Fibroblast of villous mesenchyme (primary cell): ENCODE measurements at regions not wholly inside any gene's neighbourhood (a gene's known extent, or its start where the extent isn't known, plus 50 kb on each side); places are given as distances from the start of the nearest gene placed in this dataset.
"Not testable (repeated sequence)": the region's sequence is repeated elsewhere in the genome, so short reads cannot be mapped to it uniquely, and the experiment has no call there.

ENCODE experiments used
- DNase-seq: peaks from one replicate; pipeline ENCODE4 v3.0.0-alpha.2; 2010; ENCODE audit warnings: low read depth
- H3K4me3 ChIP-seq: 2 replicates; pipeline ENCODE4 v1.5.1; 2011; ENCODE audit warnings: low read depth, mild to moderate bottlenecking, low read length
- CTCF ChIP-seq: IDR thresholded peaks from 2 replicates; pipeline ENCODE4 v1.5.1; 2012; ENCODE audit warnings: low read depth, mild to moderate bottlenecking, low read length; ENCODE audit not compliant: insufficient read depth

- no peak overlapping the region for H3K4me3 ChIP-seq
- no peak for TF ChIP-seq CTCF
- no peak for DNase-seq
Measured at GRCh38 chr16:73399997-73400396, 352.1 kb upstream of the ZFHX3 start.

GRCh38 chr16:73399486-73399885 is 351.6 kb upstream of the ZFHX3 start:
- TF ChIP-seq CTCF: no peak
- DNase-seq: no peak
- no peak overlapping the region for H3K4me3 ChIP-seq

GRCh38 chr16:73398604-73399003 is 350.7 kb upstream of the ZFHX3 start:
- DNase-seq, H3K4me3 ChIP-seq: not testable (repeated sequence)

GRCh38 chr16:73396556-73396955 is 348.6 kb upstream of the ZFHX3 start:
- no peak for DNase-seq
- H3K4me3 ChIP-seq: no peak overlapping the region
- no peak for TF ChIP-seq CTCF

- no peak for TF ChIP-seq CTCF
- no peak for DNase-seq
- H3K4me3 ChIP-seq: no peak overlapping the region
Measured at GRCh38 chr16:73390936-73391335, 343.0 kb upstream of the ZFHX3 start.

GRCh38 chr16:73390491-73390890 is 342.6 kb upstream of the ZFHX3 start:
- TF ChIP-seq CTCF: no peak
- DNase-seq: no peak
- H3K4me3 ChIP-seq: no peak overlapping the region

- no peak for DNase-seq
- TF ChIP-seq CTCF: no peak
- no peak overlapping the region for H3K4me3 ChIP-seq
Measured at GRCh38 chr16:73389085-73389484, 341.2 kb upstream of the ZFHX3 start.
